ENCODE measurements at regions not wholly inside any gene's neighbourhood (a gene's known extent, or its start where the extent isn't known, plus 50 kb on each side); places are given as distances from the start of the nearest gene placed in this dataset.

DNA sequence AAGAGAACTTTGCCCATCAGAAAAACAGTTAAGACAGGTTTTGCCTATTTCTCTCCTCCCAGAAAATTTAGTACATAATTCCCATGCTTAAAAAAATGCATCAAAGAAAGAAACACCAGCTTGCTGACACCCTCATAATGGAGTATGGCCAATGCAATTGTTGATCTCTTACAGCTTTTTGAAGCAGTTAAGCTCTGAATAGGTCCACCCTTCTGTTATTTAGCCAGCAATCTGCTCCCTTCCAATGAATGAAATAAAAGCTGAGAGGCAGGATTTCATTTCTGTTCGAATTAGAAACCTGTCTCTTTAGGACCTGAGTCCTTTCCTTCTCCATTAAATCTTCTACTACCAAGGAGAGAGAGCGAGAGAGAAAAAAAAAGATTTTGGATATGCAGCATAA, 288.7 kb downstream of the RNF144B start:
- no peak for DNase-seq

DNA sequence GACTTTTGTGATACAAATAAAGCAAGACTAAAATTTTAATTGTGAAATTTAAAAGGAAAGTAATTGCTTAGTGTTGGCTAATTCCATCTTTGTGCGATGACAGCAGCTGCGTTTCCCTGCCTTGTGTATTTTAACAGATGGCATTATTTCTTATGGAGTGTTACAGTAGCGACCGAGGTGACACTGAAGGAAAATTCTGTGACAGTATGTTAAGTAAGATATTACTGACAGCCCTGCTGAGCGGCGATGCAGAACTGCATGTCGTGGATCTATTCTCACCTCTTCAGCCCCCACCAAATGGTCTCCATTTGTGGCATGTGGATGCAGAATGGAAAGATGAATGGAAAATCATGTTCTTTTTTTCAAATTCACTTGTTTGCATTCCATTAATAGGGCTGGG, 289.4 kb downstream of the RNF144B start:
- DNase-seq = no peak

DNA sequence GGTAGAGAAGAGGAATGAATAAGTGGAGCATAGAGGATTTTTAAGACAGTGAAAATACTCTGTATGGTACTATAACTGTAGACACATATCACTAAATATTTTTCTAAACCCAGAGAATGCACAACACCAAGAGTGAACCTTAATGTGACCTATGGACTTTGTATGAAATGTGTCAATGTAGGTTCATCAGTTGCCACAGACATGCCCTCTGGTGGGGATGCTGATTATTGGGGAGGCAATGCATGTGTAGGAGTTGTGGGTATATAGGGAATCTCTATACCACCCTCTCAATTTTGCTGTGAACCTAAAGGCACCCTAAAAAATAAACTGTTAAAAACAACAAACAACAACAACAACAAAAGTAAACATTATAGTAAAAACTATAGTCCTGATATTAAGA, 293.7 kb downstream of the RNF144B start:
- no peak for DNase-seq

DNA sequence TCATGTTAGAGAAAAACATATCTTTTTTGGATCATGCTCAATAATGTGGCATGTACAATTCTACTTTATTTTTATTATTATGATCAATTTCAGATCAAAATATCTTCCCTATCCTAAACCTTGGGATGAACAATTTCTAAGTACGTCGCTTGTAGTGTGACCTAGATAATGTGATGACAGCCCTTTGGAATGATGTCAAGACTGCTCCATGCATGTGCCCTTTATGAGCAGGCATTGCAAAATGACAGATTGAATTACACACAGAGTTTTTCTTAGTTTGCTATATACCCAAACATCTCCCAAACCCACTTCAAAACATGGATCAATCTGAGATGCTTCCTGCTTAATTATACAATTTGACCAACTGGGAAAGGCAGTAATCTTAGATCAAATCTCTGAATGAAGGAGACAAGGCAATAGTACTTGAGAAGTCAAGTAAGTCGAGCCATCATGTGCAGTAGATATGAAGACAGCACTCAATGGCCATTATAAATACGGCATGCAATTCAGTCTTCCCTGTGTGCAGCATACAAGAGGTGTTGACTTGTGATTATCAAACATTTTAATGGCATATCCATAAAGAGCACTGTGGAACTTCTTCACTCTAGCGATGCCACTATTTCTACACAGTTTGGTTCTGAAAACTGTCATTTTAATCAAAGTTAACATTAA, 294.8 kb downstream of the RNF144B start:
- DNase-seq = no peak

DNA sequence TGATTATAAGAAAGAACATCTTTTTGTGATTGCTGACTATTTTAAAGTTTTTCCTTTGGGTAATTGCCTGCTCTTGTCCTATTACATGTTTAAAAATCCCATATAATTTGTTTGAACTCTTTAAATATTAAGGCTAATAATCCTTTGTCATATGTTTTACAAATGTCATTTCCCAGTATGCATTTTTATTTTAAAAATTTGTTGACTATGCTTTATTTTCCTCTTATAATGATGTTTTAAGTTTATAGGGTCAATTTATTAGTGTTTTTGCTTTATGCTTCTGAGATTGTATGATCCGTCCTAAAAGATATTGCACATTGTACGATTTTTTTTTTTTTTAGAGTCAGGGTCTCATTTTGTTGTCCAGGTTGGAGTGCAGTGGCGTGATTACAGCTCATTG, 297.2 kb downstream of the RNF144B start:
- no peak for DNase-seq

DNA sequence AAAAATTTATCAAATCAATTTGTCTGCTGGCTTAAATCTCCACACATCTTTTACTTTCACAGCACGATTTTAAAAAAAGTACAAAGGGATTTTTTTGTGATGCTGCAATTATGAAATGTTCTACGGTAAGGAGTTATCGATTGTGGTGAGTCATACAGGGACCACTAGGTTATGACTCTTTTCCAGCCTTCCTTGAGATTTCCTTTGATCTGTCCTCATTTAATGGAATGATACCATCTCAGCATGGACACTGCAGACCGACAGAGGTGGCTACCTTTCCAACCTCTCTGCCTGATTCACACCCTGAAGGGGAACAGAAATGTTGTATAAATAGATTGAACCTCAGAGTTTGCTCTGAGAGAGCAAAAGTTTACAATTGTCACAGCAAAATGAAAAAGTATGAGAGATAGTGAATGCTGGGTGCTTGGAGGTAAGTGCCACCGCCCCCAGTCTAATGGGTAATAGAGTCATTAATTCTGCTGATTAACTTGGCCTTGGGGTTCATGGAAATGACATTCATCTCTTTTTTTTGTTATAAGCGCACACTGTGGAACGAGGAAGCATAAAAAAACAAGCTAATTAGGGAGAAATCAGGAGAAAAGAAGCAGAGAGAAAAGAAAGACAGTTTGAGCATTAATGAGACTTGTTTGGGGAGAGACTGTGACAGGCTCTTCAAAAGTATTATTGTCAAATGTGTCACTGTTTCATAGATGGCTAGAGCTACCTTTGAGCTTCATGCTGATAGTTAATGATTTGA, 306.0 kb downstream of the RNF144B start:
- DNase-seq = no peak

DNA sequence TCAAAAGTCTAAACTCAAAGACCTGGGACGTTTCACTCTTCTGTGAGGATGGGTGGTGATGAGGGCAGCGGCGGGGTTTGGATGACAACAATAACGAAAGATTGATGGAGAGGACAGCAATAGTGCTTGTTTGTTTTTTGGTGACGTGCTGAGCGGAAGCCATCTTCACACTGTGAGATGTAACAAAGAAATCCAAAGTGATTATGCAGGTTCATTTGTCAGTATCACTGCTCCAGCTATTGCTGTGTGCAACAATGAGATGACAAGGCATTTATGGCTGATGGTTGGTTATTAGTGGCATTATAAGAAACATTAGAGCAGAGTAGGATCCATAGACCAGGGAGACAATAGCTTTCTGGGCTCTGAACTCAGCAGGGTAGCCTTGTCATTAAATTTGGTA, 306.7 kb downstream of the RNF144B start:
- DNase-seq = no peak

DNA sequence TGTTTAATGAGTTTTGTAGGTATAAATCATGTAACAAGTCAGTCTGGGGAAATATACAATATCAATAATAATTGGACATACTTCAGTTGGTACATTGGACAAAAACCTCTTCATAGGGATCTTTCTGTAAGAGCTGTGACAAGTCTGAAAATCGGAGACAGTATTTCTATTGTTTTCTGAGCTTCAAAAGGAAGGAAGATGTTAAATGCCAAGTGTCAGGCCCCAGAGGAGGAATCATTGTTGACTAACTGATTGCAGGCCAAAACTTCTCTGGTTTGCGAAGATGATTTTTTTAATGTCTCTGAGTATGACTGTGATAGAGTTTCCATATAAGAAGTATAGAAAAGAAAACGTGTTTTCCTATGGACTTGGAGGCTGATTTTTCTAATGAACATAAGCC, 316.4 kb downstream of the RNF144B start:
- DNase-seq = no peak

DNA sequence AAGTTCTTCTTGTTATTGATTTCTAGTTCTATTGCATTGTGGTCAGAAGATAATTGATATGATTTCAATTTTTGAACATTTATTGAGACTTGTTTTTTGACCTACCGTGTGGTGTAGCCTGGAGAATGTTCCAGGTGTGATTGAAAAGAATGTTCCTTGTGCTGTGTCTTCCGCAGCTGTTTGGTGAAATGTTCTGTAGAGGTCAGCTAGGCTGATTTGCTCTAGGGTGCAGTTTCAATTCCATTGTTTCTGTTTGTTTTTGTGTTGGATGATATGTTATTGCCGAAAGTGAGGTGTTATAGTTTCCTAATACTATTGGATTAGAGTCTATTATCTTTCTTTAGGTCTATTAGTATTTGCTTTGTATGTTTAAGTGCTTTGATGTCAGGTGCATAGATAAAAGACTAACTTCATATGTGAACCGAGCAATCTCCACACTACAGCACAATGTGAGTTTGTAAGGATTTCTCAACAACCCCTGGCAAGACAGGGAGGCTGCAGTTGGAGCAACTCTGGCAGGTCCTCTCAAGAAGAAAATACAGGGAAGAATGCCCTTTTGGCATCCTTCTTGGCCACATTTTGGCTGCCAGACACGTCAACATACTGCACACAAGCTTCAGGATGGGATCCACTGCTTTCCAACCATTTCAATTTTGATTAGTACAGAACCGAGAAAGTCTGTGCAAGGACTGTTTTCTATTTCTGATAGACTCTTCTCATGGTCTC, 320.7 kb downstream of the RNF144B start:
- no peak for DNase-seq

DNA sequence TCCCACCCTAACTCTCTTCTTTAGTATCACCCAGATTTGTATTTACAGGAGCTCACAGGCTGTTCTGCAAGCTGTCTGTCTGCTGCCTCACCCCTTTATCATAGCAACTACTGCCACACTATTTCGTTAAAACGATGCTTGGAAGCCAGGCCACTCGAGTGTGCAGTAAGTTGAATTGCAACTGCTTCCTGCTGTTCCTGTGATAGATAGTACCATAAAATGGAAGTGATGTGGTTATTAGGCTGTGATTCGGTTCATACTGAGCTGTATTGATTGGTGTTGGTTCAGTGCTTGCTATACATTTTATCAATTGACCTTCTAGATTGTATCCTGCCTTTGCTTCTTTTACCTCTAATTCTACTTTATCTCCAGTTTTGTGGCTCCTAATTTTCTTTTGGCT, 325.4 kb downstream of the RNF144B start:
- DNase-seq = no peak

DNA sequence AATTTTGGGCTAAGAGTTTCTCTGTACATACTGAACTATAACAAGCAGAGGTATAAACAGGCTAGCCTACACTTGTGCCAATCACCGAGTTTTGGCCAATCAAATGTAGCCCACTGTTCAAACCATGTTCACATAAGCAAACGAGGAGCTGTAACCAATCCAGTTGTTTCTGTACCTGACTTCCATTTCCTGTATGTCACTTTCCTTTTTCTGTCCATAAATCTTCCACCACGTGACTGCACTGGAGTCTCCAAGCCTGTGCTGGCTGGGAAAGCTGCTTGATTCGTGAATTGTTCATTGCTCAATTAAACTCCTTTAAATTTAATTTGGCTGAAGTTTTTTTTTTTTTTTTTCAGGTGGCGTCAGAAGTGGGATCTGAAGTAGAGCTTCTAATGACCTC, 332.9 kb downstream of the RNF144B start:
- no peak for DNase-seq

DNA sequence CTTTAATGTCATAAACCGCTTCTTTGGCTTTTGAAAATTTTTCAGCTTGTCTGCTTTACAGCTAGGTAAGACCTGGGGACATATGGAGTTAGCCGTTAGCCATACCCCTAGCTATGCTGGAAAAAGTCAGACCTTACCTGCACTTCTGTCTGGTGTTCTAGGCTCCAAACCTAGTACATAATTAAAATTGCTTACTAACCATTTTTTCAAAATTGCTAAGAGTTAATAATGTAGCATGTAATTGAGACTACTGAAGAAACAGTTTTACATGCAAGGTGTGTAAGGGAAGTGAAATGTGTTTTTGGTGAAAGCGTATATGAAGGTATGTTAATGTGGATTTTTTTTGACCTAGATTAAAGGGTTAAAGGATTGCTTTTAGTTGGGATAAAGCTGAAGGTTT, 336.9 kb downstream of the RNF144B start:
- DNase-seq = no peak

DNA sequence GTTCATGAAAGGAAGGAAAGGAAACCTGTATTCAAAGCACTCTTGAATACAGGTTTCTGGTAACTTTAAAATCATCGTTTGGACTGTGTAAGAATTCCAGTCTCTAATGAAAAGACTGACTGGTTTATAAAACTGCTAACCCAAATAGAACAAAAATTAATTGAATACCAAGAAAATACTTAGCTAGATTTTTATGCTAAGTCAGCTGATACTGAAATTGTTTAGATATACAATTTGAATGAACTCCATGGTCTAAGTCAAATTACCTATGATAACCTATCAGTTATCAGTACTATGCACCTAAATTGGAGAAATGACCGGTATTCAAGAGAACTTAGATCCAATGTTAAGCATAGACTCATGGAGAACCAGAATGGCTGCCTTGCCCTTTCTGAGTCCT, 338.3 kb downstream of the RNF144B start:
- no peak for DNase-seq

DNA sequence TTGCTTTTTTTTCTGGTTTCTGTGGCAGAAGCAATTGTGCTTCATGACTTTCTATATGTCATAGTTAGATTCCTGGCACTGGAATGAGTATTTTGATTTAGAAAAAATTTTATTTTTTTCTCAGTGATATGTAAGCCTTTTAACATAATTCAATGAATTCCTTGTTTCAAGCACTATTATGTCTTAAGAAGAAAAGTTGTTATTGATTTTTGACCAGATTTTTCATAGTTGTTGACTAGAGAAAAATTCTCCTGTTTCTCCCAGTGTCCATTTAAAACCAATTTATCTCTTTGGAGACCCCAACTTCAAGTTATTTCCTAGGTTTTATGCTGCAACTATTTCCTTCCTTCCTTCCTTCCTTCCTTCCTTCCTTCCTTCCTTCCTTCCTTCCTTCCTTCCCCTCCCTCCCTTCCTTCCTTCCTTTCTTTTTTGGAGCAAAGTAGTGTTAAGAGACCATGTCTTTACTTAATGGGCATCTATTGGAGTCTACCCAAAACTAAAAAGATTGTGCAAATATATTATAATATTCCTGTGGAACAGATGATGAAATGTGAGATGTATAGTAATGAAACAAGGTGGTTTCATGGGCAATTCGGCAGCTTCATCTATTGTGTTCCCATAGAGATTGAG, 346.9 kb downstream of the RNF144B start:
- no peak for DNase-seq

DNA sequence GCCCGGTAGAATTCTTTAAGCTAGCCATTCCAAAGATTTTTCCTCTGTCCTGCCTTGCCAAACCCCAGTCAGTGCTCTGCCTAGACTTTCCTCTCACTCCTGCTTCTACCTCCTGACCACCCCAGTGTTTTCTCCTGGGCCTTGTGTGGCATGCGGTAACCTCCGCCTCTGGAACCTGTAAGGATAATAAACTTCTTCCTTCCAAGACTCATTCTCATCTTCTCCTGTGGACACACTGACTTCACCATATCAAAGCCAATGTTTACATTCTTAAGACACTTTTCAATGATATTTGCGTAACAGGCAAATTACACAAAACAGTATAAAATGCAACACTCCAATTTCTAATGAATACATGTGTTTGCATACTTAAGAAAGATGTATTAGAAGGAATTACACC, 354.6 kb downstream of the RNF144B start:
- no peak for DNase-seq

DNA sequence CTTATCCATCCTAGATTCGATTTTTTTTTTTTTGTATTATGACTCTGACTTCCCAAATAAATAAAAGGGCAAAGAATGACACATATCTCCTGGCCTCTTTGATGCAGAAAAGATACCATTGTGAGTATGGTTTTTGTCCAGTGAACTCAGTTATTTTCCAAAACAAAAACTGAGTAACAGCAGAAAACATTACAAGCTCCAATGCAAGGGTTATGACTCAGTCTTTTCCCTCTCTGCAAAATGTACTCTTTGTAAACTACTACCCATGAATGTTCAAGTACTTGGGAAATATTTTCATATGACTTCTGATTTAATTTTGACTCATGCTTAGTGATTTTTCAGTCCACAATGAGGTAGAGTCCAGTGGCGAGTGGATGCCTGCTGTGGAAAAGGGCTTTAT, 355.3 kb downstream of the RNF144B start:
- no peak for DNase-seq

DNA sequence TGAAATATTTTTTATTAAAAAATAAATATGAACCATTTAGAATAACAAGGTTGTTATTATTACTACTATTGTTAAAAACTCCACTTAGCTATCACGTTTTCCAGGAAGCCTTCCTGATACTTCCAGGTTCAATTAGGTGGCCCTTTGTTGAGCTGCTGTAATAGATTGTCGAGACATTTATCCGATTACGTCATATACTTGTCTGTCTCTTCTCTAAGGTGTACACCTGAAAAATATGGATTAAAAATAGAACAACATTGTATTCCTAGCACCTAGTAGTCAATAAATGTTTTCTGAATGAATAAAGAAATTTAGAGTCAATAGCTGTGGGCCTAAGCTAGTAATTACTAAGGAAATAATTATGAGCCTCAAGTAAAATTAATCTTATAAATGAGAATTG, 359.6 kb downstream of the RNF144B start:
- no peak for DNase-seq

DNA sequence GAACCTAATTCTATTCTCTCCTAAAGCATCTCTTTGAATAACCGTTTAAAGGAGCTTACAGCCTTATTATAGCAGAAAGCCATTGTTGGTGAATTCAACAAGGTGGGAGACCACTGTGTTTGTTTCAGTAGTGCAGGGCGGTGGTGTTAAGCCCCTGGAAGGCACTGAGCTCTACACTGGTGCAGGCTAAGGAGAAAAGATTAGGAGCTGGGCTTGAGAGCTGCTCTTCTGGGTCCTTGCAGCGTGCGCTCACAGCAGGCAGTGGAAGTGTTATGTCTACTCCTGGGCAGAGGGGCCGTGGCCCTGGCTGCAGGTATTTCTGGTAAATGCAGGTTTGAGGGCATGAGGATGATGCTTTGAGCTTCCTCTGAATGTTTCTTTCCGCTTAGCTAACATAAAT, 361.2 kb downstream of the RNF144B start:
- no peak for DNase-seq

DNA sequence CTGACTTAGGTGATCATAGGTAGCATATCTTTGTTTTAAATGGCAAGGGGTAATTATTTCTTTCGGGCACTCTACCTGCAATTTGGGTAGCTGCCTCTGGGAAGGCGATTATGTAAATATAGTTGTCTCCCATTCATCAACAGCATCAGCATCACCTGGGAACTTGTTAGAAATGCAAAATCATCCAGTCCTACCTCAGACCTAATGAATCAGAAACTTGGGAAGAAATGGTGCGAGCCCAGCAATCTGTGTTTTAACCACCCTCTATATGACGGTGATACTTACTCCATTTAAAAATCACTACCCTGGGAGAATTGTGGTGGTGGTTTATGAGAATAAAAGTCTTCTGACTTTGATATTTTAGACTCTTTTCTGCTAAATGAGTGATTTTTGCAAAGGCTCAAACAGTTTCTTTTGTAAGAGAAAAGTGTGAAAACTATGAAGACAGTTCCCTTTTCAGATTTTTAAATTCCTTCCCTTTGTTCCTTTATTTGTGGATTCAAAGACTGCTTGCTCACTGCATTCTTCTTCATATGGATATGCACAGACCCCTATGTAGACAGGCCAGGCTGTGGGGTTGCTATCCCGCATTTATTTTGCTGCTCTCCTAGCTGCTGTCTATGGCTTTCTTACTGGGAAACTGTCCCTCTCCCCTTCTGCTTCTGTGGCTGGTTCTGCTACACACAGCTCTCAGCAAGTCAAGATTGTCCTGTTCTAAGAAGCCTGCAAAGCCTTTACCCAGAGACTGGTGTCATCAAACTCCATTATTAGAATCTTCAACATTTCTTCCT, 365.3 kb downstream of the RNF144B start:
- no peak for DNase-seq

DNA sequence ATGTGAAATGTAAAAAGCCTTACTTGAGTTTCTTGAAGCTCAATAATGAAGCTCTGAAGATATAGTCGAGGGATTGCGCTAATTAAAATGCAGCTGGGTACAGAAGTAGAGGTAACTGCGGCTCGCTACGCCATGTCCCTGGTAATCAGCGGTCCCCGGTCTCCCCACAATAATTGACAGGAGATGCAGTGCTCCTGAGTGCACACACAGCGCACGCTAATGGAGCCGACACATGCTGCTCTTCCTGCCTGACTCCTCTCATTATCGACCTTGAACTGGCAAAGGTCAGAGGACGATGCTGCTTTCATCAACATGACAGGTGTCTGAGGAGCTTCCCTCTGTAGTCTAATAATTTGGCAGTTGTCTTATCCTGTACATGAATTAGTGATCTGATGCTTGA, 365.9 kb downstream of the RNF144B start:
- DNase-seq = no peak

DNA sequence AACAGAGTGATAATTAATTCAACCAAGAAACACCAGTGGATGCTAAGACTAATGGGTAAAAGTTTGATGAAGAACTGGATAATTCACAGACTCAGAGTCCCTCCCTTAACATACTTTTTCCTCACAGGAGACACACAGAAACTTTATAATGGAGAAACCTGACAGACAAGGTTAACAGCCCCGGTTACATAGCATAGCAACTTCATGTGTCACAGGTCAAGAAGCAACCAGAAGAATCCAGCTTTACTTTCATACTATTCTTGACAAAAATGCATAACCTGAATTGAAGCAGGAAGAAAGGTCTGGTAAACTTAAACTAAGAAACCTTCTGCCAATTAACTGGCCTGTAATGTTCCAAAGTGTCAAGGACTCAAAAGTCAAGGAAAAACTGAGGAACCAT, 375.9 kb downstream of the RNF144B start:
- DNase-seq = no peak

DNA sequence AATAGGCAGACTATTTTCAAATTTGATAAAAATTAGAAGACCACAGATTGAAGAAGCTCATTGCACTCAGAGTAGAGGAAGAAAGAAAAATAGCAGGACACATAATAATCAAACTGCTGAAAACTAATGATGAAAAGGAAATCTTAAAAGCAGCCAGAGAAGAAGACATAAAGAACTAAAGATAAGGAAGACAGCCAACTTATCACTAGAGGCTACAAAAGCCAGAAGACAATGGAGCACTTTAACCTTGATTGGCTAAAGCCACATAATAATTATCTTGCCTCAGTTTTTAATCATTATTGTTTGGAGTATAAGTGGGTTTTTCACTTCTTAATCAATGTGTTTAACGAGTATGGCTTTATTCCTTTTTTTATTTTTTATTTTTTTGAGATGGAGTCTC, 397.6 kb downstream of the RNF144B start:
- no peak for DNase-seq
